Fibroblast of skin of right biceps (primary cell): ENCODE measurements at regions not wholly inside any gene's neighbourhood (a gene's known extent, or its start where the extent isn't known, plus 50 kb on each side); places are given as distances from the start of the nearest gene placed in this dataset.

ENCODE experiments used
- DNase-seq: peaks from one replicate; pipeline ENCODE4 v3.0.0-alpha.2; 2013

DNA sequence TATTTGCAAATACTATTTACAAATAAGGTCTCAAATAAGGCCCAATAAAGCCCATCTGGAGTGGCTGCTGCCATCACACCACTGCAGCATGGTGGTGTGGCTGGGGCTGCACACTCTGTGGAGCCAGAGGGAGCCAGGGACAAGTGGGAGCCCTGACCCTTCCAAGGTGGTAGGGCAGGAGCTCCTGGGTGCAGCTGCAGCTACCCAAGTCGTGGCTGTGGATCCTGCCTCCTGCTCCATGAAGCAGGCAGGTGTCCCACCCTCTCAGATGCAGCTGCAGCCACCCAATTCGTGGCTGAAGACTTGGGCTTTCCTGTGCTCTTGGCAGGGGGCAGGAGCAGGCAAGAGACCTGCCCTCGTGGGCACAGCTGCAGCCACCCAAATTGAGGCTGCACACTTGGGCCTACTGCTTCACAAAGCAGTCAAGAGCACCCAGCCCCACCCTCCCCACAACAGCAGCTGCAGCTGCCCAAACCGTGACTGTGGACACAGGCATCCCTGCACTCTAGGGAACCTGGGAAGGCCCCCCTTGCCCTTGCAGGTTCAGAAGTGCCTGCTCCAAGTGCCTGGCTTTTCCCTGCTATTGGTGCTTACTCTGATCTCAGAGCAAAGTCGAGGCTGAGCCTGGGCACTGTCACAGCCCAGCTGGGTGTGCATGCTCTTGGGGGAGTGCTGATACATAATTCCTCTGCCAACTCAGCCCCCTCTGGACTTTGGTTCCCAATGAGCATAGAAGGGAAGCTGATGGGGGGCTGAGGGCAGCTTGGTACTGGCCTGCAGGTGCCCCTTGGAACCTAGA lies 614.8 kb downstream of the PCDH18 start:
- no peak for DNase-seq

- DNase-seq, result no peak
These were observed 622.7 kb downstream of the PCDH18 start for GRCh38 chr4:136909626-136910025.

DNA sequence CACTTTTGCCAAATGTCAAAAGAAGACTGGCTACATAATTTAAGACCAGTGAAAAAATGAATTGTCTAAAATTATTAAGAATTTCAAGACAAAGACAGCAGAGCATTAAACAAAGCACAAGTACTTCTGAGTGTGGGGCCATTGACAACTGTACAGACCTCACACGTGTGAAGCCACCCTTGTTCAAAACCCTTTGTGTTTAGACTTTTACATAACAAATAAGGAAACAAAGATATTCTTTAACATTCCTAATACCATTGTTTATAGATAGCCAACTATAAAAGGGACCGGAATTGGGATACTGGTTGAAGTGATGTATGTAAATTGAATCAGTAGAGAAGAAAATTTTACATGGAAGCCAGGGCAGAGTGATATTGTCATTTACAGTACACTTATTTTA lies 624.2 kb downstream of the PCDH18 start:
- no peak for DNase-seq

- DNase-seq, result peak; percentile 58
These were observed 631.6 kb downstream of the PCDH18 start for GRCh38 chr4:136900696-136901095.

DNA sequence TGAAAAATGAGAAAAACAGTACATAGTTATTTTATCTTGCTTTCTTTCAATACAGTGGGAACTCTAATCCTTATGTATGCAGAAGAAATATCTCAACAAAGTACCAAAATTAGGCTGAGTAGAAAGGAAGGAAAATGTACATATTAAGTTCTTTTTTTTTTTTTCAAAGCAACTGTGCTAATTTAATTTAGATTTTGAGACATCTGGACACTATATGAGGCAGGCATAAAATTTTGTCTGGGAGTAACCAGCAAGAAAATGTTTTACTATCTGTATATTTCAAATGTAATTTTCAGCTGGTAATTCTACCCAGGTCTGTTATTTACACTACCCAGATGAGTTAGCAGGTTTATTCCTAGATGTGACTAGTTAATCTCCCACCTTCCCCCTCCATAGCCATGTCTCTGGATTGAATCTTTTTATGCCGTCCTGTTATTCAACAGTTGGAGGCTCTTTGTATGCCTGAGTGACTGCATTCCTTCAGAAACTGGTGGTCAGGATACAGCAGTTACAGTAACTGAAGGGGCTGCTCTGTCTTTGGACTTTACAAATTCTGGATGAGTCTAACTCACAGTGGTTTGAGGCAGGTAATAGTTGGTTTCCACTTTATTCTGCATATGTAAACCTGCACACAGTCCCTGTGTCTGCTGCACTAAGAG lies 633.6 kb downstream of the PCDH18 start:
- no peak for DNase-seq

- DNase-seq, result no peak
These were observed 638.7 kb downstream of the PCDH18 start for GRCh38 chr4:136893573-136893972.

- DNase-seq, result no peak
These were observed 650.6 kb downstream of the PCDH18 start for GRCh38 chr4:136881666-136882065.

- DNase-seq, result no peak
These were observed 658.7 kb downstream of the PCDH18 start for GRCh38 chr4:136873555-136873954.

DNA sequence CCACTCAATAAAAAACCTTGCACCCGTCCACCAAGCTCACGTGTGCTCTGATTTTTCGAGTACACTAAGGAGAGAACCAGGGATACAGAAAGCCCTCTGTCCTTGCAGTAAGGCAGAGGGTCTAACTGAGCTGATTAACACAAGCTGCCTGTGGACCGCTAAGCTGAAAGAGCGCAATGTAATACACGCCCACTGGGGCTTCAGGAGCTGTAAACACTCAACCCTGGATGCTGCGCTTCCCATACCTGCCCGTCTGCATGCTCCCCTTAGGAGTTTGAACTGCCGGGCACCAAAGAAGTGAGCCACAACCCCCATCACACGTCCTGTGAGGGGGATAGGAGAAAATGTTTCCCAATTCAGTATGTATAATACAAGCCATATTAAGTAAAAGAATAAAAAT lies 664.8 kb downstream of the PCDH18 start:
- DNase-seq, result no peak

GRCh38 chr4:136865526-136865925 lies 666.8 kb downstream of the PCDH18 start:
- DNase-seq, result peak; percentile 5

DNA sequence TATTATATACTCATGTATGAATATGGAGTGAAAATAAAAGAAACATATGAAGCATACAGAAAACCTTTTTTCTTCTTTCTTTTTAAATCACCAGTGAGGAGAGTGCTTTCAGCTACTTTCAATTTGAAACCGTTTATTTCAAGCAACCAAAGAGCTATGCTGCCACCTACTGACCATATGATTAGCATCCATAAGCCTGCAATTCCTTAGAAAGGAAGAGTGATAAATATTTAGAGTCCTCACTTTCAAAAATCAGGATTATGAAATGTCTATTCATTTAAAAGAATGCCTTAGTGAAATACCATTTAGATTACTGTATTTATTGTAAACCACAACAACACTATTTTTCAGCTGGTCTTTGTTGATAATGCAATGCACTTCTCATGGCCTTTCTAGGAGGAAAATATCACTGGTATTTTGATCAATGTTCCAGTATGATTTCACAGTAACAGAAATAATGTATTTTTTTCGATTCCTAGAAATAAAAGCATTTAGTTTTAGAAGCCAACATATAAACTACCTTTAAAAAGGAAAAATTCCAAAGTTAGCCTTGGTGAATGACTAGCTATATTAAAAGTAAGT lies 667.6 kb downstream of the PCDH18 start:
- peak; percentile 73 for DNase-seq

- DNase-seq, result no peak
These were observed 668.5 kb downstream of the PCDH18 start for GRCh38 chr4:136863756-136864155.

GRCh38 chr4:136862653-136863052 lies 669.6 kb downstream of the PCDH18 start:
- DNase-seq, result no peak

DNA sequence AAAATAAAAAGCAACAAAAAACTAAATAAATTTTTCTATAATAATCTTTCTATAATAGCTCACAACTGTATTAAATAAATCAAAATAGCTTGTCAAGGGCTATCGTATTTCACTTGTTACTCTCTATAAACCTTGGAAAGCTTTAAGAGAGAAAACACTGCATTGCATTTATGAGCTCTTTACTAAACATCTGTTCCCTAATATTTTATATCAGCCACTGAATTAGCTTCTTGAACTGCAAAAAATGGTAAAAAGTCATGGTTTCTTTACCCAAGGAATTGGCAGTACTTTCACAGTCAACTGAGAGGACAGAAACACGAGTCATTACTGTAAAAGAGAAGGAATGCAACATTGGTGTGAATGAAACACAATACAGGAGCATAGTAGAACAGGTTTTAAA lies 671.2 kb downstream of the PCDH18 start:
- peak; percentile 6 for DNase-seq

DNA sequence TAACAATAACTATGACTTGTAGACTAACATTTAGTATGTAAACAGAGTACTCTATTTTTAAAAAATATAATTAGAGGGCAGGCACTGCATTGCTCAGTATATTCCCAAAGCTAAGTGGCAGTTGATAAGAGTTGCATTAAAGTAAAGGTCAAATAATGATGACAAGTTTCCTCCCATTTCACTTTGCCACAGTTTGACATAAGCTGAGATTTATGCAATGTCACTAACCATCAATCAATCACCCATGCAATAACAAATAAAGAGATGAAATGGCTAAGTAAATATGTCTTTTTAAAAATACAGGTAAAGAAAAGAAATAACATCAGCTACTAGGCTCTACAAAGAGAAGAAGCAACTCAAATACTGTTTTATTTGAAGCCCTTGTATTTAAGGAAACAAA lies 673.4 kb downstream of the PCDH18 start:
- no peak for DNase-seq

DNA sequence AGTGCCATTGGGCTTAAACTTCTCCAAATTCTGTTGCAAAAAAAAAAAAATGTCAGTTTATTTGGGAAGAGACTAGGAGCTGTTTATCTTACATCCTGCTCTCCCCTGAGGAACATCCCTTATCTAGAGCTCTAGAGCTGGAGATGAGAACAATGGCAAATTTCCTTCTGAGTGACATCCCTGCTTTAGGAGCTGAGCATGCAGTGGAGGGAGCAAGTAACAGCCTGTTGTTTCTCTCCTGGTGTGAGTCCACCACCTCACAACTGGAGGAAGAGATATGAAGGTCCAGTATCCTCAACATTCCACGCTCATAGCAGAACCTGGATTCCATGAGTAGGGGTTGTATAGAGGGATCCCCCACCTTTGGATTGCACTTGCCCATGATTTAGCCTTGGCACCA lies 676.4 kb downstream of the PCDH18 start:
- no peak for DNase-seq

DNA sequence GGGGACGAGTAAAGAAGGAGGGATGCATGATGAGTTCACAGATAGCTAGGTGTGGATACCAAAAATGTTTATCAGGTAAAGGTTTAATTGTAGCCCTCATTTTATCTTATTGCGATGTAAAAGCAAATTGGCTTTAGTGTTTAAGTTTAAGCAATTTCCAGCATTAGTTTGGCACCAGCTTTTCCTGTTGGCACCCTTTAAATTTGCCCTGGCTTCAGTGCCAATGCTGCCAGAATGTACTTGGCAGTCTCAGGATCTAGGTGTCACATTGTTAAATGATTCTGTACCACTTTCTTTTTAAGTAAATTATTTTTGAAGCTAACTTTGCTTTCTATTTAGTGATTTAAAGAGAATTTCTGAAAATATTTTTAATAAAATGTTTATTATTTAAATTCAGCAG lies 681.8 kb downstream of the PCDH18 start:
- no peak for DNase-seq

DNA sequence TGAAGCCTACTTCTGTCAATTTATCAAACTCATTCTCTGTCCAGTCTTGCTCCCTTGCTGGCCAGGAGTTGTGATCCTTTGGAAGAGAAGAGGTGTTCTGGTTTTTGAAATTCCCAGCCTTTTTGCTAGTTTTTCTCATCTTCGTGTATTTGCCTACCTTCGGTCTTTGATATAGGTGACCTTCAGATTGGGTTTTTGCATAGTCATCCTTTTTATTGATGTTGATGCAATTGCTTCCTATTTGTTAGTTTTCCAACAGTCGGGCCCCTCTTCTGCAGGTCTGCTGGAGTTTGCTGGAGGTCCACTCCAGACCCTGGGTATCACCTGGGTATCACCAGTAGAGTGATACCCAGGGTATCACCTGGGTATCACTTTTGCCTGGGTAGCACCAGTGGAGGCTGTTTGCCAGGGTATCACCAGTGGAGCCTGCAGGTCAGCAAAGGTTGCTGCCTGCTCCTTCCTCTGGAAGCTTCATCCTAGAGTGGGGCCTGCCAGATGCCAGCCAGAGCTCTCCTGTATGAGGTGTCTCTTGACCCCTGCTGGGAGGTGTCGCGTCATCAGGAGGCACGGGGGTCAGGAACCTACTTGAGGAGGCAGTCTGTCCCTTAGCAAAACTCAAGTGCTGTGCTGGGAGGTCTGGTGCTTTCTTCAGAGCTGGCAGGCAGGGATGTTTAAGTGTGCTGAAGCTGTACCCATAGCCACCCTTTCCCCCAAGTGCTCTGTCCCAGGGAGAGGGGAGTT lies 684.2 kb downstream of the PCDH18 start:
- no peak for DNase-seq

DNA sequence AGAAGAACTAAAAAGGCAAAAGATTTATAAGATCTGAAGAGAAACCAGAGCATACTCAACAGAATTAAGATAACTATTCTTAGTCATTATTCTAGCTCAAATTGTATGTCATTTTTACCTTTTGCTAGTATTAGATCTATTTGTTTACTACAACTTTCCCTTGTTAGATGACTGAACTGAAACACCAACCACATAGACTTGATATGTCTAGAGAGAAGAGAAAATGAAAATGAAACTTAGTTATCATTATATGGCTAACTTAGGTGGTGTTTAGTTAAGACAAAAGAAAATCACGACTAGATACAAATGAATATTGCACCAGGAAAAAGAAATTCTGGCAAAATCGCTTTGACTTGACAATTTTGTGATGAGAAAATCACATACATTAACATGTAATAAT lies 690.8 kb downstream of the PCDH18 start:
- DNase-seq, result no peak

DNA sequence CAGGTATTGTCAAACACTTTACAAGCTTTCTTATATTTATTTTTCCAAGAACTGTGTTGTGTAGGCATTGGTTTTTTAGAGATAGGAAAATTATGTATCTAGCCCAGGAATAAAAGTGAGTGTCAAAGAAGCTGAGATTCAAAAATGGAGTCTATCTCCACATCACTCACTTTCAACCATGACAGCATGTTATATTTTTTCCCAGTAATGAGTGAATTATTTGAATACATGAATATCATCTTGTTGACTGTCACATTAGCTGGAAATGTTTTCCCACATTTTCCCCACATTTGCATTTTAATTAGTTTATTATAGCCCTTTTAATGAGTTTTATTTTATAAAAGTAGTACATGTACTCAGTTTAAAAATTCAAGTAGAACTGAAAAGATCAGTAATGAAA lies 693.7 kb downstream of the PCDH18 start:
- no peak for DNase-seq

DNA sequence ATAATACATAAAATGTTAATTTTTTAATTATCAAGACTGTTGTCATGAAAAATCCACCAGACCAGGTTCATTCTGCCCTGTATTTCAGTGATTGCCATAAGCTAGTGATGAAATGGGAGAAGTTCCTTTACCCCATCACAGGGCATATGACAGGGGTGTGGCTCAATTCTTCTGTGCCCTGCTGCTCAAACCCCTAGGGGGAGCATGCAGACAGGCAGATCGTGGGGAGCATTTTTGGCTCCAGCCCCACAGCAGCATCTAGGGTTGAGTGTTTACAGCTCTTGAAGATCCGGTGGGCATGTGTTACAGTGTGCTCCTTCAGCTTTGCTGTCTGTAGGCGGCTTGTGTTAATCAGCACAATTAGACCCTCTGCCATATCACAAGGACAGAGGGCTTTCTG lies 700.7 kb downstream of the PCDH18 start:
- no peak for DNase-seq

GRCh38 chr4:136829280-136829679 lies 703.0 kb downstream of the PCDH18 start:
- DNase-seq, result no peak

- no peak for DNase-seq
These were observed 709.3 kb downstream of the PCDH18 start for GRCh38 chr4:136823020-136823419.
